BLaER1 treated with 17β-estradiol and CSF1 and Interleukin-3, amounts not matched to agents 10 nM and 100 nM (cell line): ENCODE measurements at regions not wholly inside any gene's neighbourhood (a gene's known extent, or its start where the extent isn't known, plus 50 kb on each side); places are given as distances from the start of the nearest gene placed in this dataset.

Experiments used
- H3K27ac ChIP-seq, 11 experiments: shearing (Covaris generic); formaldehyde crosslinking; 2 replicates each; pipeline ENCODE4 v1.8.1; 2022
- H3K27me3 ChIP-seq, 11 experiments: shearing (Covaris generic); formaldehyde crosslinking; 2 replicates each; pipeline ENCODE4 v1.8.1; 2022
- H3K36me3 ChIP-seq, 11 experiments: shearing (Covaris generic); formaldehyde crosslinking; 2 replicates each; pipeline ENCODE4 v1.8.1; 2022
- H3K4me1 ChIP-seq, 10 experiments: shearing (Covaris generic); formaldehyde crosslinking; 2 replicates each; pipeline ENCODE4 v1.8.1; 2022
- H3K4me2 ChIP-seq, 11 experiments: shearing (Covaris generic); formaldehyde crosslinking; 2 replicates each; pipeline ENCODE4 v1.8.1; 2022
- H3K4me3 ChIP-seq, 10 experiments: shearing (Covaris generic); formaldehyde crosslinking; 2 replicates each; pipeline ENCODE4 v1.8.1; 2022
- H3K9ac ChIP-seq, 11 experiments: shearing (Covaris generic); formaldehyde crosslinking; 2 replicates each; pipeline ENCODE4 v1.8.1; 2022
- H3K9me3 ChIP-seq, 11 experiments: shearing (Covaris generic); formaldehyde crosslinking; replicated peaks in 1 of 11; 2 replicates each; pipeline ENCODE4 v1.8.1; 2022
- H4K20me1 ChIP-seq, 11 experiments: shearing (Covaris generic); formaldehyde crosslinking; 2 replicates each; pipeline ENCODE4 v1.8.1; 2022
- Cebpa-rat ChIP-seq, 11 experiments: shearing (Covaris generic); IDR thresholded peaks; 2 replicates each; pipeline ENCODE4 v1.8.1; 2022

DNA sequence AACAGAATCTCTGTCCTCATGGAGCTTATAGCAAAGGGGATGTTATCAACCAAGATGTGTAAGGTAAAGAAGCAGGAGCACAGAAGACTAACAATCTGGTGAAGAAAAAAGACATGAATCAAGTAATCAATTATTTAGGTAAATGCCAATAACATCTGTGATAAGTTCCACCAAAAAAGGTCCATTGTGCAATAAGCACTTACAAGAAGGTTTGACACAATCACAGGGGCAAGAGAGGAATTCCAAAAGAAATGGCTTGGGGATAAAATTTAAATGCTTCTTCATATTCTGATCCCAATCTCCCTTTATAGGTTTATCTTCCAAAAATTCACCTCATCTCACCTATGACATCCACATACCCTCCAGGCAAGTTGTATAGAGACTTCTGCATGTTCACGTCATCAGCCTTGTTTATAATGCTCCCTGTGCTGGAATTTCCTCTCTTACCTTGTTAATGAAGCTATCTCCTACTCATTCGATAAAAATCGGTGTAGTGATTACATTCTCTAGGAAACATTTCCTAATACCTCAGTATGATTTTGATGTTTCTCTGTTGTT, 53.6 kb upstream of the DPT start:
- H3K36me3 ChIP-seq = no peaks in the 10 kb centered on the region
- H3K9ac ChIP-seq = no peak overlapping the region

GRCh38 chr1:168783458-168784210, 54.6 kb upstream of the DPT start:
- TF ChIP-seq Cebpa-rat (IDR thresholded peaks at IDR 0.05) = no peak
- H3K27ac ChIP-seq = no peak overlapping the region
- H4K20me1 ChIP-seq = no peaks in the 10 kb centered on the region
- H3K36me3 ChIP-seq = no peaks in the 10 kb centered on the region
- H3K4me2 ChIP-seq = no peak overlapping the region
- no peak overlapping the region for H3K4me3 ChIP-seq
- H3K4me1 ChIP-seq = no peaks in the 10 kb centered on the region
- H3K9ac ChIP-seq = no peak overlapping the region
- no peaks in the 10 kb centered on the region for H3K27me3 ChIP-seq
- no peaks in the 10 kb centered on the region for H3K9me3 ChIP-seq

More for the DNA sequence above, 53.6 kb upstream of the DPT start:
- no peak overlapping the region for H3K4me3 ChIP-seq
- no peak overlapping the region for H3K4me2 ChIP-seq
- H4K20me1 ChIP-seq = no peaks in the 10 kb centered on the region
- no peaks in the 10 kb centered on the region for H3K4me1 ChIP-seq
- no peak overlapping the region for H3K27ac ChIP-seq
- no peaks in the 10 kb centered on the region for H3K27me3 ChIP-seq
- no peaks in the 10 kb centered on the region for H3K9me3 ChIP-seq
- no peak for TF ChIP-seq Cebpa-rat (IDR thresholded peaks at IDR 0.05)

GRCh38 chr1:168786476-168787330, 57.7 kb upstream of the DPT start:
- Histone ChIP-seq H3K4me3 (no peak overlapping the region), H3K9me3 (no peaks in the 10 kb centered on the region), H3K4me1 (no peaks in the 10 kb centered on the region), H3K27ac (no peak overlapping the region), H3K4me2 (no peak overlapping the region), H3K36me3 (no peaks in the 10 kb centered on the region), H4K20me1 (no peaks in the 10 kb centered on the region), H3K9ac (no peak overlapping the region), H3K27me3 (no peaks in the 10 kb centered on the region)
- TF ChIP-seq Cebpa-rat (IDR thresholded peaks at IDR 0.05) = no peak

DNA sequence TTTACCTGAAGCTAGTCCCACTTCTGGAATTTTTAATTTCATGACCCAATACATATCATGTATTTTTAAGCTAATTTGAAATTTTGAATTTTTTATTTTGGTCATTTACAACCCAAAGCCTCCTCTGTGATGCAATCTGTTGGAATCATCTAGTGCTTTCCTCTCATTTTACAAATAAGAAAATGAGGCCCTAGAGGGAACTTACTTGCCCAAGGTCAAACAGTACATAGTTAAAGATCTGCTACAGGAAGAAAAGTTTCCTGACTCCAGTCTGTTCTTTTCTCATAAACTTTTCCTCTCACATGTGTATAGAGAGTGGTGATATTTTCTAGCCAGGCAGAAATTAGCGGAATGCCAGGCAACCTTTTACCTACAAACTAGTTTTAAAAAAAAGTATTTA, 59.3 kb upstream of the DPT start:
- Histone ChIP-seq H3K4me3 (no peak overlapping the region), H4K20me1 (no peaks in the 10 kb centered on the region), H3K4me1 (peaks cover 0 to 12% (median 0%) of the 10 kb centered on the region in 10 experiments; a peak in 7 of 20 replicates), H3K4me2 (no peak overlapping the region), H3K27me3 (no peaks in the 10 kb centered on the region), H3K27ac (no peak overlapping the region), H3K36me3 (no peaks in the 10 kb centered on the region), H3K9me3 (no peaks in the 10 kb centered on the region), H3K9ac (no peak overlapping the region)
- no peak for TF ChIP-seq Cebpa-rat (IDR thresholded peaks at IDR 0.05)

DNA sequence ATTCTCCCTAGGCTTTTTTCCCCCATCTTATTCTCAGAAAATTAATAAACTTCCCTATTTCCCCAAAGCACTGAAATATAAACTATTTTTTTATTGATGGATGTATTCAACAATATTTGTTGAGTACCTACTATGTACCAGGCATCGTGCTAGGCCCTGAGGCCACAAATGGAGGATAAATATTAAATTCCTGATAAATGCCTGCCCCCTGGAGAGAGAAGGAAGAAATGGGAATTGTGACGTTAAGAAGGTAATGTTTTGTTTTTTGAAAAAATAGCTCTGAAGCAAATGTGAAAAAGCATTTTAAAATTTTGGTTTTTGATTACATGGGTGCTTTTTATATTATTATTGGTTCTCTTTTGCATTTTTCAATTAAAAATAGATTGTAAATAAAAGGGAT, 60.5 kb upstream of the DPT start:
- no peaks in the 10 kb centered on the region for H3K36me3 ChIP-seq
- no peak for TF ChIP-seq Cebpa-rat (IDR thresholded peaks at IDR 0.05)
- no peak overlapping the region for H3K27ac ChIP-seq
- peaks cover 0 to 12% (median 0%) of the 10 kb centered on the region in 10 experiments; a peak in 7 of 20 replicates for H3K4me1 ChIP-seq
- no peak overlapping the region for H3K4me2 ChIP-seq
- no peak overlapping the region for H3K4me3 ChIP-seq
- no peaks in the 10 kb centered on the region for H3K27me3 ChIP-seq
- H3K9me3 ChIP-seq = no peaks in the 10 kb centered on the region
- no peaks in the 10 kb centered on the region for H4K20me1 ChIP-seq
- H3K9ac ChIP-seq = no peak overlapping the region

DNA sequence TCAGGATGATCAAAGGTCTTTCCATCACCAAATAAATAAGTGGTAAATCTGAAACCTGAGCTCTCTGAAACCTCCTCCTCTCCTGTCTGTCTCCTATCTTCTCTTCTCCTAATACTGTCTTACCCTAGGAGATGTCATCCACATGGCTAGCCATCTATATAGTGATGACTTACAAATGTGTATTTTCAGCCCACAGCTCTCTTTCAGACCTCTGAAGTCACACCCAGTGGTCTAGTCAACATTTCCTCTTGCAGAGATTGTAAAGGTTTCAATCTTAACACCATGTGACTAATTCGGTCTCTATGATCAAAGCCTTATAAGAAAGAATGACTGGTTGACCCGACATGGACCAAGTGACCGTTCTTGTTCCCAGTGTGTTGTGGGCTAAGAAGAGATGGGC, 63.1 kb upstream of the DPT start:
- H3K9me3 ChIP-seq = no peaks in the 10 kb centered on the region
- H3K4me3 ChIP-seq = no peak overlapping the region
- H3K9ac ChIP-seq = no peak overlapping the region
- no peaks in the 10 kb centered on the region for H3K36me3 ChIP-seq
- H3K4me1 ChIP-seq = peaks cover 0 to 12% (median 0%) of the 10 kb centered on the region in 10 experiments; a peak in 7 of 20 replicates
- H3K27me3 ChIP-seq = no peaks in the 10 kb centered on the region
- H3K4me2 ChIP-seq = peak overlapping the region in 3 of 11 experiments; percentile 6 to 33 (median 21); a peak in 3 of 22 replicates
- no peaks in the 10 kb centered on the region for H4K20me1 ChIP-seq
- H3K27ac ChIP-seq = no peak overlapping the region
- TF ChIP-seq Cebpa-rat (IDR thresholded peaks at IDR 0.05) = no peak

GRCh38 chr1:168792592-168793125, 63.7 kb upstream of the DPT start:
- Histone ChIP-seq H3K4me3 (no peak overlapping the region), H3K4me2 (peak overlapping the region in 3 of 11 experiments; percentile 6 to 33 (median 21); a peak in 4 of 22 replicates), H3K4me1 (peaks cover 0 to 12% (median 0%) of the 10 kb centered on the region in 10 experiments; a peak in 7 of 20 replicates), H4K20me1 (no peaks in the 10 kb centered on the region), H3K9ac (no peak overlapping the region), H3K27ac (no peak overlapping the region), H3K36me3 (no peaks in the 10 kb centered on the region), H3K9me3 (no peaks in the 10 kb centered on the region), H3K27me3 (no peaks in the 10 kb centered on the region)
- TF ChIP-seq Cebpa-rat (IDR thresholded peaks at IDR 0.05) = no peak

DNA sequence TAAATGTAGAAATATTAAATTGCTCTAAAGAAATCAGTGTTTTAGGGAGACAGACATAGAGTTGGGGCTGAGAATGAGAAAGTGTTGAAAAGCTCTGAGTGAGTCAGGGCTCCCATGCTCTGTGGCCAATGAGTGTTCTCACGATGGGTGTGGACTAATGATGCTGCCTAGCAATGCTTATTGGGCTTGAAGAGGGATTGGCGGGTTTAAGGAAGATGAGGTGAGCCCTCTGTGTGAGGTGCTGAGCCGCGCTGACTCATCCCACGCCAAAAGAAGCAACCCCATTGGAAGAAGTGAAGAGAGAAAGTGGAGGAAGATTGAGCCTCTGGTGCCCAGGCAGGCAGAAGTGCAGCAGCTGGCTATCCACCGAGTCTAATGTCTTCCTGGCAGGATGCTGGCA, 65.1 kb upstream of the DPT start:
- Histone ChIP-seq H3K4me2 (no peak overlapping the region), H3K27me3 (no peaks in the 10 kb centered on the region), H3K4me3 (no peak overlapping the region), H3K4me1 (peaks cover 0 to 12% (median 0%) of the 10 kb centered on the region in 10 experiments; a peak in 7 of 20 replicates), H4K20me1 (no peaks in the 10 kb centered on the region), H3K27ac (no peak overlapping the region), H3K9ac (no peak overlapping the region), H3K9me3 (no peaks in the 10 kb centered on the region), H3K36me3 (no peaks in the 10 kb centered on the region)
- no peak for TF ChIP-seq Cebpa-rat (IDR thresholded peaks at IDR 0.05)

GRCh38 chr1:168795681-168796080, 66.7 kb upstream of the DPT start:
- Histone ChIP-seq H3K9ac (no peak overlapping the region), H3K4me2 (no peak overlapping the region), H3K36me3 (no peaks in the 10 kb centered on the region), H4K20me1 (no peaks in the 10 kb centered on the region), H3K9me3 (no peaks in the 10 kb centered on the region), H3K4me3 (no peak overlapping the region), H3K27ac (no peak overlapping the region), H3K27me3 (no peaks in the 10 kb centered on the region), H3K4me1 (peaks cover 0 to 12% (median 0%) of the 10 kb centered on the region in 10 experiments; a peak in 7 of 20 replicates)
- TF ChIP-seq Cebpa-rat (IDR thresholded peaks at IDR 0.05) = no peak
